A673 (cell line): ENCODE measurements at regions not wholly inside any gene's neighbourhood (a gene's known extent, or its start where the extent isn't known, plus 50 kb on each side); places are given as distances from the start of the nearest gene placed in this dataset.

Experiments
- EZH2 ChIP-seq: fragments of 200-600 bp; sonication (generic); IDR thresholded peaks from 2 replicates; pipeline ENCODE4 v1.6.1; 2017; ENCODE audit warnings: borderline replicate concordance, low read depth, mild to moderate bottlenecking, mixed read lengths, antibody characterized with exemption, low read length; ENCODE audit not compliant: poor library complexity, severe bottlenecking
- TF ChIP-seq, protein P1 (sequence below): fragments of 300-800, 200-600 bp; sonication (generic); conservative IDR thresholded peaks from 2 replicates; pipeline ENCODE4 v1.5.1; 2017; ENCODE audit warnings: low read depth, mild to moderate bottlenecking, antibody characterized with exemption, low read length, moderate library complexity, mixed read lengths

DNA sequence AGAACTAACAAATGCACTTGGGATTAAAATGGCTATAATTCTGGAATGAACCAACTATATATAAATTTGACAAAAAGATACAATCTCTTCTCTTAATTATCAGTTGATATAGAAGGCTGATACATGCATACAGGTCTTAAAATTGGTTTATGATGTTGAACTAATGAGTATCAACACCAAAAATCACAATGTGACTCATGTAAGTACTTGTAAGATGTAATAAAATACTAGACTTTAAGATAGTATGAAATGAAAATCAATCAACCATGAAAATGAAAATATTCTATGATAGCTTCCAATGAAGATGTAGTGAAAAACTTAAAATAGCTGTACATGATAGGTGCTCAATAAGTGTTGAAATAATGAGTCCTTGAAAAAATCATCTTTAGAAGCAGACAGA lies 116.6 kb upstream of the SOX5 start:
- TF ChIP-seq, protein P1, sequence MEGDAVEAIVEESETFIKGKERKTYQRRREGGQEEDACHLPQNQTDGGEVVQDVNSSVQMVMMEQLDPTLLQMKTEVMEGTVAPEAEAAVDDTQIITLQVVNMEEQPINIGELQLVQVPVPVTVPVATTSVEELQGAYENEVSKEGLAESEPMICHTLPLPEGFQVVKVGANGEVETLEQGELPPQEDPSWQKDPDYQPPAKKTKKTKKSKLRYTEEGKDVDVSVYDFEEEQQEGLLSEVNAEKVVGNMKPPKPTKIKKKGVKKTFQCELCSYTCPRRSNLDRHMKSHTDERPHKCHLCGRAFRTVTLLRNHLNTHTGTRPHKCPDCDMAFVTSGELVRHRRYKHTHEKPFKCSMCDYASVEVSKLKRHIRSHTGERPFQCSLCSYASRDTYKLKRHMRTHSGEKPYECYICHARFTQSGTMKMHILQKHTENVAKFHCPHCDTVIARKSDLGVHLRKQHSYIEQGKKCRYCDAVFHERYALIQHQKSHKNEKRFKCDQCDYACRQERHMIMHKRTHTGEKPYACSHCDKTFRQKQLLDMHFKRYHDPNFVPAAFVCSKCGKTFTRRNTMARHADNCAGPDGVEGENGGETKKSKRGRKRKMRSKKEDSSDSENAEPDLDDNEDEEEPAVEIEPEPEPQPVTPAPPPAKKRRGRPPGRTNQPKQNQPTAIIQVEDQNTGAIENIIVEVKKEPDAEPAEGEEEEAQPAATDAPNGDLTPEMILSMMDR = no peak
- TF ChIP-seq EZH2 = no peak
